HG03378 (cell line): ENCODE measurements at regions not wholly inside any gene's neighbourhood (a gene's known extent, or its start where the extent isn't known, plus 50 kb on each side); places are given as distances from the start of the nearest gene placed in this dataset.
"Not testable (repeated sequence)": the region's sequence is repeated elsewhere in the genome, so short reads cannot be mapped to it uniquely, and the experiment has no call there.

Experiments
- ATAC-seq: cut with Tn5 transposase; IDR thresholded peaks from one replicate; pipeline ENCODE4 v1.9.1; 2021; ENCODE audit warnings: mild to moderate bottlenecking, moderate library complexity; ENCODE audit not compliant: unreplicated experiment

GRCh38 chr13:61144301-61144700, 271.3 kb downstream of the PCDH20 start:
- no peak for ATAC-seq

GRCh38 chr13:61142506-61142905, 273.1 kb downstream of the PCDH20 start:
- no peak for ATAC-seq

GRCh38 chr13:61138857-61139256, 276.8 kb downstream of the PCDH20 start:
- ATAC-seq: no peak

GRCh38 chr13:61136515-61136914, 279.1 kb downstream of the PCDH20 start:
- no peak for ATAC-seq

DNA sequence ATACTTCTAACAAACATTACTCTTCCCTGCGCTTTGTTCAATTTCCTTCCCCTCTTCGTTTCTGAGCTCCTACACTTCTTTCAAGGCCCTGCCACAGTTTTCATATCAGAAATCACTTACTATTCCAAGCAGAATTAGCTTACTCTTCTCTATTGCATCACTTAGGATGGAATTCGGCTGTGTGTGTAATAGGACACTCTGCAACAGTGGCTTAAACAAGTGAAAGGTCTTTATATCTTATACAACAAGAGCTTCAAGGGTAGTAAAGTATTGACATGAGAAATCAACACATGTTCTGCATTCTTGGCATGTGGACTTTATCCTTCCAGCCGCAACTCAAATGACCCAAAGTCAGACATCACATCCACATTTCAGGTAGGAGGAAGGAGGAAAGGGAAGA, 279.6 kb downstream of the PCDH20 start:
- no peak for ATAC-seq

DNA sequence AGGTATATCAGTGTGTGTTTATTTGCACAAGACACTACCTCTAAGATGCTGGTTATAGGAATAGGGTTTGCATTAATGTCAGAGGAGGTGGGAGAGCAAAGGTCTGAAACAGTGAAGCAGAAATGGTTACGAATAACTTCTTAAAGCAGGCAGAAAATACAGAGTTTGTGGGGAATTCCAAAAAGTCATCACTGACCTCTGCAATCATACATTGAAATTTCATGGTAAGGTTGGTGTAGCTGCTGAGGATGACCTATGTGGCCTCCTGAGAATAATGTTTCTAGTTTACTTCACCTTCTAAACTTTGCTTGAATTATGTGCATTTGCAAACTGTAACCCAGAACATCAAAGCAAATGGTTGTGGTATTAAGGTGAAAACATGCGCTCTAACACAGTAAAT, 280.1 kb downstream of the PCDH20 start:
- no peak for ATAC-seq

- no peak for ATAC-seq
These were observed 286.6 kb downstream of the PCDH20 start for GRCh38 chr13:61128850-61129645.

- ATAC-seq: no peak
These were observed 291.9 kb downstream of the PCDH20 start for GRCh38 chr13:61123538-61124289.

DNA sequence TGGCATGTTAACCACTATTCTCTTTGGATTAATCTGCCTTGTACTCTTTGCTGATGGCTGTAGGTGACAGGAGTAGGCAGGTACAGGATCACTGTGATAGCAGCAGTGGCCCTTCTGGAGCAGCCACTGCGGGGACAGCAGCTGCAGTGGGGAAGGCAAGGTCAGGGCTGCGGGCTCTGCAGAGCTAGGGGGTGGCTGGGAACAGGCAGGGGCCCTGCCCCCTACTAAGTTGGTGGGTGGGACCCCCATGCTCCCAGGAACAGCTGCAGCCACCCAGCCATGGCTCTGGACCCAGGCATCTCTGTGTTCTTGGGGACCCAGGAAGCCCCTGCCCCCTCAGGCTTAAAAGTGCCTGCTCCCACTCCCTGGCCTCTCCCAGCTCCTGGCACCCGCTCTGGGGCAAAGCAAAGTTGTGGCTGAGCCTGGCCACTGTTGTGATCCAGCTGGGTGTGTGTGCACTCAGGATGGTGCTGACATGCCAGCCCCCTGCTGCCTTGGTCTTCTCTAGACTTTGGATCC, 302.4 kb downstream of the PCDH20 start:
- ATAC-seq: no peak

- ATAC-seq: no peak
These were observed 304.1 kb downstream of the PCDH20 start for GRCh38 chr13:61111529-61111928.

DNA sequence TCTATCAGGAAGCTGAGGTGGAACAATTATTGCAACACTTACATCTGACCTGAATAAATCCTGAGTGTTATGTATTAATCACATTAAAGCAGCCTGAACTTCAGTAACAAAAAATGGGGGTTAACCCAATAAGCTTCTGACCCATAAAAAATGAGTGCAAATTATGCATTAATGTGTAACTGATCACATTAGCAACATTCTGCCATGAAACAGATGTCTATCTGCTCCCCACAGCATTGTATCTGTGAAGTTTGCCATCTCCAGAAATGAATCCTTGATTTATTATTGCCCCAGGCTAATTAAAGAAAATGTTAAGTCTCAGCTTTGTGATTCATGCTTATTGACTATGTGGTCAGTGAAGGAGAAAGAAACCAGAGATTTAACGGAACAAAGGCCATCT, 304.9 kb downstream of the PCDH20 start:
- ATAC-seq: no peak

DNA sequence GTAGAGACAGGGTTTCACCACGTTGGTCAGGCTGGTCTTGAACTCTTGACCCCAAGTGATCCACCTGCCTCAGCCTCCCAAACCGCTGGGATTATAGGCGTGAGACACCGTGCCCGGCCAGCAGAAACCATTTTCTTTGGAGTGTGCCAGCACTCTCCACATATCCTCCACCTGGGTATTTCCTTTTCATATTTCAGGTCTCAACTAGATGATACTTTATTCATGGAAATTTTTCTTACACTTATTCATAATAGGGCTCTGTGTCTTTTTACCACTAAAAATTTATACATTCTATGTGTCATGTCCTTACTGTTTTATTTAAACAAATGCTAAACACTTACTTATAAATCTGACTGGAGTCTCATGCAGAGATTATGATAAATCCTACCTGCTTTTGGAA, 305.9 kb downstream of the PCDH20 start:
- no peak for ATAC-seq

GRCh38 chr13:61107989-61108388, 307.7 kb downstream of the PCDH20 start:
- ATAC-seq: no peak

- no peak for ATAC-seq
These were observed 319.8 kb downstream of the PCDH20 start for GRCh38 chr13:61095885-61096284.

DNA sequence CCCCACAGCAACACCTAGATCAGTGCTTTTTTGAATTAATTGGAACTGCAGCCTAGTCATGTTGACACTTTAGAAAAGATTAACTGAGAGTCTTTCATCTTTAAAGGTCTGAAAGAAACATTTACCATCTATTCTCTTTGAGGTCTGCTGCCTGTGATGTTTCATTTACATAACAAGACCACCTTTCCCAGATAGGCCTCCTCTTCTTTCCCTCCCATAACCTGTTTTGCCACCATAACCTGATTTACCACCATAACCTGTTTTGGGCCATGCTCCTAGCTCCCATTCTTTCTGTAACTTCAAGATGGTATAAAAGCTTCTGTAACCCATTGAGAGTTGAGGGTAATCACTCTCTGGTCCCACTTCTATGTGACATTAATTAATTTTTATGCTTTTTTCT, 320.8 kb downstream of the PCDH20 start:
- no peak for ATAC-seq

GRCh38 chr13:61089894-61090293, 325.8 kb downstream of the PCDH20 start:
- not testable (repeated sequence) for ATAC-seq

DNA sequence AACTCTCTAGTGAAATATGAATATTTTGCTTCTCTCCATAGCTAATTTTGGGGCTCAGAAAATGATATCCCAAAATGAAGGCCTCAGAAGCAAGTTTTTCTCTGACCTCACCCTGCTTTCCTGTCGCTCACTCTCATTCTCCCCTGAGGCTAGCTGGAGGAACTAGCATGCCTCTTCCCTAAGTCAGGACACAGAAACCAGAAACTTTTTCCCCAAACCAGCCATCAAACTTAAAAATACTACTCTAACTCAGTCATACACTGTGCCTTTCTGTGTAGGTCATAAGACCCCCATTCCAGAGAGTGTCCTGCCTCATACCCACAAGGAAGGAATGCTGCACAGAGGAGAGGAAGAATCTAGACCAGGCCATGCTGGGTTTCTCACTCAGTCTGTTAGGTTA, 329.6 kb downstream of the PCDH20 start:
- ATAC-seq: no peak

- no peak for ATAC-seq
These were observed 330.7 kb downstream of the PCDH20 start for GRCh38 chr13:61084988-61085387.

- no peak for ATAC-seq
These were observed 336.5 kb downstream of the PCDH20 start for GRCh38 chr13:61078976-61079770.

DNA sequence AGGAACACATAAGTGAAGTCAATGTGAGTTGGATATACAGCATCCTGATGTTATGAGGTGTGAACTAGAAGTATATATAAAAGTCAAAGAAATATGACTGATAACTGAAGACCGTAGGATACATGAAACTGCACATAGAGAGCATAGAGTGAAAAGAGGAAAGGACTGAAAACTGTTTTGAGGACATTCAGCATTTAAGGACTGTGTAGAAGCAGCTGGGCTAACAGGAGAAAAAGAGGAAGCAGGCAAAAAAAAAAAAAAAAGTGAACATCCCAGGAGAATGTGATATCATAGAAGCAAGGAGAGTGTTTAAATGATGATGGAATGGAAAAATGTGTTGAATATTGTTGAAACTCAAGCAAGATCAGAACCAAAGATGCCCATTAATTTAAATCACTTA, 363.5 kb downstream of the PCDH20 start:
- ATAC-seq: no peak

GRCh38 chr13:61045251-61045650, 370.4 kb downstream of the PCDH20 start:
- no peak for ATAC-seq
